GM10248 (cell line): ENCODE measurements at regions not wholly inside any gene's neighbourhood (a gene's known extent, or its start where the extent isn't known, plus 50 kb on each side); places are given as distances from the start of the nearest gene placed in this dataset.

Experiments
- CTCF ChIA-PET: fragments of 300-600 bp; sonication (Branson Sonifier 250); formaldehyde crosslinking; extraction: SDS; loops from one replicate; lab custom pipeline; 2021; ENCODE audit warnings: antibody characterized with exemption; lab: Yijun Ruan, JAX
- POLR2A ChIA-PET: fragments of 350-650 bp; sonication (Branson Sonifier 250); formaldehyde crosslinking; extraction: SDS; loops from one replicate; lab custom pipeline; 2020; ENCODE audit warnings: antibody characterized with exemption; lab: Yijun Ruan, JAX
- DNase-seq: peaks from one replicate; pipeline ENCODE4 v3.0.0; 2012; ENCODE audit errors: extremely low spot score
- TF ChIP-seq, protein P1 (sequence below): IDR thresholded peaks from 2 replicates; pipeline ENCODE4 v1.5.1; 2012; ENCODE audit warnings: mild to moderate bottlenecking, low read depth; ENCODE audit errors: extremely low read depth, missing control alignments, control extremely low read depth

DNA sequence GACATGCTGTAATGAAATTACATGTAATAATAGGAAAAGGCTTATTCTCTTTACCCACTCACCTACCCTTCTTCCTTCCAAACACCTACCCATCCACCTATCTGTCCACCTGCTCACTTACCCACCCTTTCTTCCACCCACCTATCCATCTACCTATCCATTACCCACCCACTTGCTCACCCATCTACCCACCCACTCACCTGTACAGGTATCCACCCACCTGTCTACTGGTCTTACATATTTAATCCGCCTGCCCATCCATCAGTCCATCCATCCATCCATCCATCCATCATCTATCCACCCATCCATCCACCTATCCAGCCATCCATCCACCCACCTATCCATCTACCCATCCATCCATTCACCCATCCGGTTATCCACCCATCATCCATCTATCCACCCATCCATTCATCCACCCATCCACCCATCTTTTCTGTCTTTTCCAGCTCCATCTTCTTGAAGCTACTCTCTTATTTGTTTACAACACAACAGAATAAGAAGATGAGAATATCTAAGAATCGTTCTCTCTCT, 133.3 kb upstream of the STX18 start:
- POLR2A ChIA-PET = no interaction called here
- no peak for DNase-seq
- CTCF ChIA-PET = no interaction called here
- TF ChIP-seq, protein P1, sequence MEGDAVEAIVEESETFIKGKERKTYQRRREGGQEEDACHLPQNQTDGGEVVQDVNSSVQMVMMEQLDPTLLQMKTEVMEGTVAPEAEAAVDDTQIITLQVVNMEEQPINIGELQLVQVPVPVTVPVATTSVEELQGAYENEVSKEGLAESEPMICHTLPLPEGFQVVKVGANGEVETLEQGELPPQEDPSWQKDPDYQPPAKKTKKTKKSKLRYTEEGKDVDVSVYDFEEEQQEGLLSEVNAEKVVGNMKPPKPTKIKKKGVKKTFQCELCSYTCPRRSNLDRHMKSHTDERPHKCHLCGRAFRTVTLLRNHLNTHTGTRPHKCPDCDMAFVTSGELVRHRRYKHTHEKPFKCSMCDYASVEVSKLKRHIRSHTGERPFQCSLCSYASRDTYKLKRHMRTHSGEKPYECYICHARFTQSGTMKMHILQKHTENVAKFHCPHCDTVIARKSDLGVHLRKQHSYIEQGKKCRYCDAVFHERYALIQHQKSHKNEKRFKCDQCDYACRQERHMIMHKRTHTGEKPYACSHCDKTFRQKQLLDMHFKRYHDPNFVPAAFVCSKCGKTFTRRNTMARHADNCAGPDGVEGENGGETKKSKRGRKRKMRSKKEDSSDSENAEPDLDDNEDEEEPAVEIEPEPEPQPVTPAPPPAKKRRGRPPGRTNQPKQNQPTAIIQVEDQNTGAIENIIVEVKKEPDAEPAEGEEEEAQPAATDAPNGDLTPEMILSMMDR = no peak

DNA sequence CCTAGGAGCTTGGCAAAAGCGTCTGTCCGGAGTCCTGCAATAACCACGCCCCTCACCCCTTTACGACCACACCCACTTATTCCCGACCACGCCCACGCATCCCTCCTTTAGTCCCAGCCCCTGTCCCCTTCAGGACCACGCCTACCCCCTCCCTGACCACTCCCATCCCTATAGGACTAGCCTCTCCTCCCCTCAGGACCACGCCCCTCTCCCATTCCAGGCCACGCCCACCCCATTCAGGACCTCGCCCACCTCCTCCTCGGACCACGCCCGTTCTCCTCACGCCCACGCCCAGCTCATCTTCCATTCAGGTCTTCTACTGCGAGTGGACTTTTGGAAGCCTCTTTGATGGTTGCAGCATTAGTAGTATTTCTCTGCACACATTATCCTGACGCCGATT, 131.2 kb upstream of the STX18 start:
- POLR2A ChIA-PET = no interaction called here
- CTCF ChIA-PET = no interaction called here
- TF ChIP-seq, protein P1 = no peak
- no peak for DNase-seq

DNA sequence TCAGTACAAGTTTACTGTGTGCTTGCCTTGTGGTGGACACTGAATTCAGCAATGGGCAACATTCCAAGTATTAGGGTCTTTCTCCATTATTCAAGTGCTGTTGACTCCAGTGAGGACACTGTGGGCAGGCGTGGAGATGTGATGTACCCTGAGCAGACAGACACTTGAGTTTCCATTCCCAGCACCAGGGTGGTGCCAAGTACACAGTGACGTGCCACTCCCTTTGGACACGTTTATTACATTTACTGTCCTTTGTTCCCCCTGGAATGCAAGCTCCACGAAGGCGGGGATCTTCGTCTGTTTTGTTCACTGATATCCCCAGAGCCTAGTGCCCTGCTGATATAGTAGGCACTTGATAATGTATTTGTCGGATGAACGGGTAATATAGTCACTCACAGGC, 130.6 kb upstream of the STX18 start:
- POLR2A ChIA-PET = no interaction called here
- DNase-seq = no peak
- TF ChIP-seq, protein P1 = no peak
- CTCF ChIA-PET = no interaction called here

GRCh38 chr4:4671774-4672349, 130.0 kb upstream of the STX18 start:
- TF ChIP-seq, protein P1 = no peak
- DNase-seq = no peak
- ChIA-PET POLR2A (no interaction called here), CTCF (interaction anchor here (8.1 kb wide), 1 partner anchor 10 kb away, joined by 56 read pairs; no protein-coding TSS in a partner anchor)

- CTCF ChIA-PET = interaction anchor here (8.1 kb wide), 1 partner anchor 11 kb away, joined by 56 read pairs; no protein-coding TSS in a partner anchor
- POLR2A ChIA-PET = no interaction called here
- no peak for DNase-seq
- TF ChIP-seq, protein P1 = no peak
Measured at GRCh38 chr4:4670869-4671268, 129.0 kb upstream of the STX18 start.

DNA sequence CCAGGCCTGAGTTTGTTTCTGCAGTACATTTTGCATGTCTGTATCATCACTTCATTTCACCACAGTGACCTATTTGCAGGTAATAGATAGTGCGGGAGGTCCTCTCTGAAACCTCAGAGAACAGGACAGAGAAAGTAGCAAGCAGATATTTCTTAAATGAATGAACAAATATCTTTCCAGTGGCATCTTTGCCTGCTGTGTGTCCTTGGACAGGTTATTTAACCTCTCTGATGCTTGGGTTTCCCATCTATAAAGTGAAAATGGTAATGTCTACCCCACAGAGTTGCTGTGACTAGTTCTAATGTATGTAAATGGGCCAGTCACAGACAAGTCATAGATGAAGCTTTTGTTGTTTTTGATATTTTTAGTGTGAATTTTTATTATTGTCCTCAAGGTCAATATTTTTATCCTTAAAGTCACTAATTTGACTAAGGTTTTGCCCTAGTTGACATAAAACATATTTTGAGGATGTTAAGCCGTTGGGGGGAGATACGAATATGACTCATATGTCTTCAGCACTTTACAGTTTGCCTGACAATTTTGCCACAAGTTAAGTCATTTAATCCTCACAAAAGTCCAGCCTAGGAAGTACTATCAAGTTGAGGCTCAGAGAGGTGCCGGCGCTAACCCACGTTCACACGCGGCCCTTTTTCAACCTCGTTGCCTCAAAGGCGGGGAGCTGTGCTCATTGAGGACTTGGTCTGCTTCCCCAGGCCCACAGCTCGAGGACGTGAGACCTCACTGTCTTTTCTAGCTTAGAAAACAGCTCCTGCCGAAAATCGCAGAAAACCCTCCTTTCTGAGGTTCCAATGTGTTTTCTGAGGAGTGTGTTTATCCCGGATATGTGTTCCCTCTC, 126.7 kb upstream of the STX18 start:
- POLR2A ChIA-PET = no interaction called here
- TF ChIP-seq, protein P1 = no peak

More for the DNA sequence above, 126.7 kb upstream of the STX18 start:
- CTCF ChIA-PET = interaction anchor here (0.8 to 8.1 kb wide), 18 partner anchors 9 to 211 kb away, joined by 3 to 56 read pairs (median 4); no protein-coding TSS in a partner anchor
- no peak for DNase-seq
